A549 (cell line): ENCODE measurements at regions not wholly inside any gene's neighbourhood (a gene's known extent, or its start where the extent isn't known, plus 50 kb on each side); places are given as distances from the start of the nearest gene placed in this dataset.

Experiments used
- ATAC-seq, 2 experiments: fragments of 200-7000 bp in 1 of 2; fragments of >200 bp in 1 of 2; cut with Nextera tagmentation in 1 of 2; cut with Tn5 transposase in 1 of 2; 3 replicates each; pipeline versions ENCODE4 v1.8.0 to v1.9.1; 2018 to 2020; ENCODE audit warnings: mild to moderate bottlenecking in 1 of 2, moderate library complexity in 1 of 2
- CTCF ChIA-PET: fragments of 300-600 bp; sonication (Branson Sonifier 250); formaldehyde crosslinking; extraction: SDS; loops from one replicate; lab custom pipeline; 2021; ENCODE audit warnings: antibody characterized with exemption, inconsistent platforms; lab: Yijun Ruan, JAX
- POLR2A ChIA-PET: fragments of 350-600 bp; formaldehyde crosslinking; extraction: SDS; loops from one replicate; lab custom pipeline; 2021; ENCODE audit warnings: antibody characterized with exemption, inconsistent platforms; lab: Yijun Ruan, JAX
- DNase-seq, 2 experiments: peaks; one replicate each; pipeline versions ENCODE4 v3.0.0 to v3.0.0-alpha.2; 2011 to 2016; ENCODE audit warnings: low read depth in 1 of 2, low spot score in 1 of 2
- FAIRE-seq: peaks from 2 replicates; lab custom pipeline; 2011; peaks lifted over from hg19 to GRCh38; lab: Jason Lieb, UNC
- H3K27ac ChIP-seq, 2 experiments: fragments of >200 bp; sonication (Bioruptor Twin); formaldehyde crosslinking; 3 replicates each; pipeline ENCODE4 v1.5.1; 2016 to 2017
- H3K4me1 ChIP-seq: fragments of >200 bp; sonication (Bioruptor Twin); formaldehyde crosslinking; 3 replicates; pipeline ENCODE4 v1.6.1; 2016
- H3K4me2 ChIP-seq: fragments of >200 bp; sonication (Bioruptor Twin); formaldehyde crosslinking; 3 replicates; pipeline ENCODE4 v1.6.1; 2016
- H3K4me3 ChIP-seq: fragments of >200 bp; sonication (Bioruptor Twin); formaldehyde crosslinking; 3 replicates; pipeline ENCODE4 v1.5.1; 2016
- H3K9me3 ChIP-seq: fragments of >200 bp; sonication (Bioruptor Twin); formaldehyde crosslinking; 3 replicates; pipeline ENCODE4 v1.6.1; 2016
- BHLHE40 ChIP-seq: IDR thresholded peaks from 2 replicates; pipeline ENCODE4 v1.6.1; 2012; ENCODE audit warnings: low read depth, low read length, inconsistent platforms
- CEBPB ChIP-seq, 2 experiments: fragments of >200 bp in 1 of 2; sonication (Bioruptor Twin) in 1 of 2; formaldehyde crosslinking in 1 of 2; IDR thresholded peaks; 2 replicates each; pipeline ENCODE4 v1.6.1; 2012 to 2016
- E2F6 ChIP-seq: IDR thresholded peaks from 2 replicates; pipeline ENCODE4 v1.6.1; 2012; ENCODE audit warnings: low read depth, borderline replicate concordance
- EHF ChIP-seq: fragments of 250-450 bp; sonication (Bioruptor Pico); IDR thresholded peaks from 2 replicates; pipeline ENCODE4 v1.5.0; 2020; ENCODE audit warnings: mild to moderate bottlenecking
- FOXS1 ChIP-seq: fragments of 250-450 bp; sonication (Bioruptor Pico); IDR thresholded peaks from 2 replicates; pipeline ENCODE4 v1.5.0; 2020; ENCODE audit warnings: mild to moderate bottlenecking, moderate library complexity
- GATA3 ChIP-seq: IDR thresholded peaks from 2 replicates; pipeline ENCODE4 v1.6.1; 2012; ENCODE audit warnings: borderline replicate concordance
- HOXA7 ChIP-seq: fragments of 250-450 bp; sonication (Bioruptor Pico); IDR thresholded peaks from 2 replicates; pipeline ENCODE4 v1.5.0; 2020; ENCODE audit warnings: mild to moderate bottlenecking, moderate library complexity
- HOXB5 ChIP-seq: fragments of 250-450 bp; sonication (Bioruptor Pico); IDR thresholded peaks from 2 replicates; pipeline ENCODE4 v1.5.0; 2020; ENCODE audit warnings: mild to moderate bottlenecking, moderate library complexity
- MAX ChIP-seq: IDR thresholded peaks from 2 replicates; pipeline ENCODE4 v1.6.1; 2012
- MYC ChIP-seq: IDR thresholded peaks from 2 replicates; pipeline ENCODE4 v1.6.1; 2012; ENCODE audit warnings: mild to moderate bottlenecking, inconsistent platforms, low read length, improper control_type of control experiment, borderline replicate concordance
- NFE2L2 ChIP-seq: fragments of 150-350 bp; conservative IDR thresholded peaks from 2 replicates; pipeline ENCODE4 v1.6.1; 2014; ENCODE audit warnings: low read length
- PBX3 ChIP-seq: IDR thresholded peaks from 2 replicates; pipeline ENCODE4 v1.6.1; 2012
- PHF8 ChIP-seq: fragments of 200-600 bp; sonication (generic); IDR thresholded peaks from 2 replicates; pipeline ENCODE4 v1.6.1; 2016; ENCODE audit warnings: low read depth, mild to moderate bottlenecking, antibody characterized with exemption, moderate library complexity, borderline replicate concordance
- RNF2 ChIP-seq: fragments of 200-600 bp; sonication (generic); IDR thresholded peaks from 2 replicates; pipeline ENCODE4 v1.6.1; 2016; ENCODE audit warnings: low read depth, mild to moderate bottlenecking, antibody characterized with exemption, moderate library complexity, borderline replicate concordance
- SMC3 ChIP-seq: fragments of >200 bp; sonication (Bioruptor Twin); formaldehyde crosslinking; IDR thresholded peaks from 3 replicates; pipeline ENCODE4 v1.6.1; 2018; ENCODE audit warnings: inconsistent platforms
- TFCP2L1 ChIP-seq: fragments of 250-450 bp; sonication (Bioruptor Pico); IDR thresholded peaks from 2 replicates; pipeline ENCODE4 v1.5.0; 2021; ENCODE audit warnings: mild to moderate bottlenecking
- ZFP36 ChIP-seq: fragments of 450-650 bp; IDR thresholded peaks from 2 replicates; pipeline ENCODE4 v1.6.1; 2014; ENCODE audit warnings: borderline replicate concordance; ENCODE audit not compliant: partially characterized antibody
- ZSCAN20 ChIP-seq: fragments of 250-450 bp; sonication (Bioruptor Pico); IDR thresholded peaks from 2 replicates; pipeline ENCODE4 v1.8.0; 2022; ENCODE audit warnings: mild to moderate bottlenecking, moderate library complexity
- WGBS: methylation state at CpG from one replicate; pipeline ENCODE4 v1.1.6; 2017; ENCODE audit errors: missing lambda C conversion rate; 5-methylcytosine and 5-hydroxymethylcytosine counted together
- TF ChIP-seq, protein P1 (sequence below): fragments of 250-450 bp; sonication (Bioruptor Pico); IDR thresholded peaks from 2 replicates; pipeline ENCODE4 v1.5.0; 2021; ENCODE audit warnings: mild to moderate bottlenecking, moderate library complexity, borderline replicate concordance
- TF ChIP-seq, protein P2 (sequence below): fragments of 450-650 bp; IDR thresholded peaks from 2 replicates; pipeline ENCODE4 v1.6.1; 2014; ENCODE audit warnings: antibody characterized with exemption

GRCh38 chr2:43100883-43101662, 125.3 kb downstream of the ZFP36L2 start:
- ChIA-PET POLR2A (no interaction called here), CTCF (interaction anchor here (0.6 to 2.5 kb wide), 8 partner anchors 9 to 242 kb away, joined by 3 to 9 read pairs (median 4); no protein-coding TSS in a partner anchor)
- H3K4me2 ChIP-seq: no peak overlapping the region
- no peak for FAIRE-seq
- no peaks in the 10 kb centered on the region for H3K9me3 ChIP-seq
- H3K4me3 ChIP-seq: no peak overlapping the region
- no peak for DNase-seq
- no peak for ATAC-seq
- WGBS: 90% methylated on average over 52 of the region's 56 CpGs
- TF ChIP-seq PHF8: no peak
- no peak overlapping the region for H3K27ac ChIP-seq
- peaks cover 8% of the 10 kb centered on the region for H3K4me1 ChIP-seq

DNA sequence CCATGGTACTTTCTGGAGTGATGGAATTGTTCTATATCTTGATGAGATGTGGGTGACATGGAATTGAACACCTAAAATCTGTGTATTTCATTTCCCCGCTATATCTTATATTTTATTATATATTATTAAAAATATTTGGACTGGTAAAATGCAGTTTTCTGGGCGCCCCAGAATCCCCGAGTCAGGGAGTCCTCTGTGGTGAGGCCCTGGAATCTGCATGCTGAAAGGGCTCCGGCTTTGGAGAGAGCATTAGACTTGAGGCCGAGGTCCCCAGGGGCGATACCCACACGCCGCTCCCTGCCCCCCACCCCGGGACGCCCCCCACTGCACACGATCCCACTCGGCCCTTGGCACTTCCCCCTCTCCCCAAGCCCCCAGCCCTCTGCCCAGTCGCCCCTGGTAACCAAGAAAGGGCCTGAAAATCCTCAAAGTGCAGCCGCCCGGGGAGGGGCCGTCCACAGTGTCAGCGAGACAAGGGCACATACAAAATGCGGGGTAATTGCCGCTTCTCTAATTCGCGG, 126.0 kb downstream of the ZFP36L2 start:
- no peak for TF ChIP-seq PBX3
- TF ChIP-seq EHF (CRISPR knock-in tag): no peak
- no peak for TF ChIP-seq RNF2
- TF ChIP-seq MYC: no peak
- TF ChIP-seq GATA3: no peak
- TF ChIP-seq SMC3: no peak
- no peak for TF ChIP-seq NFE2L2
- Histone ChIP-seq H3K27ac (no peak overlapping the region), H3K4me1 (0 out of 3 replicates have a peak, but pooled peaks cover 3% of the 10 kb centered on the region), H3K9me3 (no peaks in the 10 kb centered on the region; the same call in 2 of the 3 replicates), H3K4me2 (no peak overlapping the region), H3K4me3 (no peak overlapping the region)
- DNase-seq (no peak), ATAC-seq (no peak), FAIRE-seq (no peak)
- POLR2A ChIA-PET: no interaction called here
- WGBS: 91% methylated on average over 19 of the region's 21 CpGs
- CTCF ChIA-PET: interaction anchor here (1.0 to 2.5 kb wide), 6 partner anchors 8 to 241 kb away, joined by 3 to 9 read pairs (median 3); no protein-coding TSS in a partner anchor

DNA sequence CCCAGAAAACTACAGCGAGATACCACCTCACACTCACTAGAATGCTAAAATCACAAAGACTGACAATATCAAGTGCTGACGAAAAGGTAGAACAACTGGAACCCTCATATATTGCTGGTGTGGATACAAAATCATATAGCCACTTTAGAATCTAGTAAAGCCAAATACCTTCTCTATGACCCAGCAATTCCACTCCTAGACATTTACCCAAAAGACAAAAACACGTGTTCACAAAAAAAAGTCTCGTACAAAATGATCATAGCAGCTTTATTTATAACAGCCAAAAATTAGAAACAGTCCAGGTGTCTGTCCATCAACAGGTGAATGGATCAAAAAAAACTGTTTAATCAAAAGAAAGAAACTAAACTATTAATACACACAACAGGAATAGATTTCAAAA, 126.6 kb downstream of the ZFP36L2 start:
- H3K4me2 ChIP-seq: no peak overlapping the region
- no peak overlapping the region for H3K27ac ChIP-seq
- no peak for FAIRE-seq
- ChIA-PET POLR2A (no interaction called here), CTCF (interaction anchor here (0.7 to 2.6 kb wide), 3 partner anchors 91 to 129 kb away, joined by 3 to 8 read pairs (median 3); no protein-coding TSS in a partner anchor)
- 0 out of 3 replicates have a peak, but pooled peaks cover 3% of the 10 kb centered on the region for H3K4me1 ChIP-seq
- no peak overlapping the region for H3K4me3 ChIP-seq
- ATAC-seq: no peak
- TF ChIP-seq MAX: no peak
- TF ChIP-seq, protein P1, sequence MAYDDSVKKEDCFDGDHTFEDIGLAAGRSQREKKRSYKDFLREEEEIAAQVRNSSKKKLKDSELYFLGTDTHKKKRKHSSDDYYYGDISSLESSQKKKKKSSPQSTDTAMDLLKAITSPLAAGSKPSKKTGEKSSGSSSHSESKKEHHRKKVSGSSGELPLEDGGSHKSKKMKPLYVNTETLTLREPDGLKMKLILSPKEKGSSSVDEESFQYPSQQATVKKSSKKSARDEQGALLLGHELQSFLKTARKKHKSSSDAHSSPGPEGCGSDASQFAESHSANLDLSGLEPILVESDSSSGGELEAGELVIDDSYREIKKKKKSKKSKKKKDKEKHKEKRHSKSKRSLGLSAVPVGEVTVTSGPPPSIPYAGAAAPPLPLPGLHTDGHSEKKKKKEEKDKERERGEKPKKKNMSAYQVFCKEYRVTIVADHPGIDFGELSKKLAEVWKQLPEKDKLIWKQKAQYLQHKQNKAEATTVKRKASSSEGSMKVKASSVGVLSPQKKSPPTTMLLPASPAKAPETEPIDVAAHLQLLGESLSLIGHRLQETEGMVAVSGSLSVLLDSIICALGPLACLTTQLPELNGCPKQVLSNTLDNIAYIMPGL (CRISPR knock-in tag): no peak
- no peak for TF ChIP-seq PBX3
- TF ChIP-seq ZFP36: no peak
- TF ChIP-seq HOXA7 (CRISPR knock-in tag): no peak
- TF ChIP-seq, protein P2, sequence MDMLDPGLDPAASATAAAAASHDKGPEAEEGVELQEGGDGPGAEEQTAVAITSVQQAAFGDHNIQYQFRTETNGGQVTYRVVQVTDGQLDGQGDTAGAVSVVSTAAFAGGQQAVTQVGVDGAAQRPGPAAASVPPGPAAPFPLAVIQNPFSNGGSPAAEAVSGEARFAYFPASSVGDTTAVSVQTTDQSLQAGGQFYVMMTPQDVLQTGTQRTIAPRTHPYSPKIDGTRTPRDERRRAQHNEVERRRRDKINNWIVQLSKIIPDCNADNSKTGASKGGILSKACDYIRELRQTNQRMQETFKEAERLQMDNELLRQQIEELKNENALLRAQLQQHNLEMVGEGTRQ: no peak
- no peak for TF ChIP-seq NFE2L2
- TF ChIP-seq PHF8: no peak
- no peak for TF ChIP-seq ZSCAN20 (CRISPR knock-in tag)
- no peak for TF ChIP-seq E2F6
- TF ChIP-seq BHLHE40: no peak
- TF ChIP-seq TFCP2L1 (CRISPR knock-in tag): no peak
- TF ChIP-seq HOXB5 (CRISPR knock-in tag): no peak
- no peak for TF ChIP-seq FOXS1 (CRISPR knock-in tag)
- TF ChIP-seq CEBPB (IDR thresholded peaks at IDR 0.05): no peak
- no peak for TF ChIP-seq EHF (CRISPR knock-in tag)
- TF ChIP-seq, all 56 proteins: peak for 0
- WGBS: 88% methylated on average over 4 of the region's 4 CpGs
- no peak for DNase-seq
- H3K9me3 ChIP-seq: no peaks in the 10 kb centered on the region; the same call in 2 of the 3 replicates
